Activated T-helper 9 cell treated with anti-CD3 and anti-CD28 coated beads, Interleukin-2, amount 50 U/mL, for 16 hours (primary cell): ENCODE measurements at regions not wholly inside any gene's neighbourhood (a gene's known extent, or its start where the extent isn't known, plus 50 kb on each side); places are given as distances from the start of the nearest gene placed in this dataset.
"Not testable (repeated sequence)": the region's sequence is repeated elsewhere in the genome, so short reads cannot be mapped to it uniquely, and the experiment has no call there.

Experiments
- DNase-seq: peaks from one replicate; pipeline ENCODE4 v3.0.0-alpha.2; 2020; ENCODE audit warnings: low read depth

- DNase-seq, result peak; percentile 3
Observed at GRCh38 chr1:143905214-143906179, 66.3 kb downstream of the FAM72C start.

GRCh38 chr1:143904622-143904979 lies 67.2 kb downstream of the FAM72C start:
- not testable (repeated sequence) for DNase-seq

GRCh38 chr1:143903899-143904621 lies 67.7 kb downstream of the FAM72C start:
- not testable (repeated sequence) for DNase-seq

GRCh38 chr1:143896377-143896776 lies 75.4 kb downstream of the FAM72C start:
- DNase-seq, result not testable (repeated sequence)

GRCh38 chr1:143884932-143885574 lies 86.7 kb downstream of the FAM72C start:
- peak; percentile 69 for DNase-seq

GRCh38 chr1:143884532-143884931 lies 87.3 kb downstream of the FAM72C start:
- peak; percentile 22 for DNase-seq

- not testable (repeated sequence) for DNase-seq
Observed at GRCh38 chr1:143879757-143880536, 91.8 kb downstream of the FAM72C start.

GRCh38 chr1:143875947-143876346 lies 95.8 kb downstream of the FAM72C start:
- not testable (repeated sequence) for DNase-seq

GRCh38 chr1:143874625-143875024 lies 97.2 kb downstream of the FAM72C start:
- DNase-seq, result not testable (repeated sequence)

GRCh38 chr1:143873650-143874049 lies 98.1 kb downstream of the FAM72C start:
- DNase-seq, result not testable (repeated sequence)

GRCh38 chr1:143870388-143870787 lies 101.4 kb downstream of the FAM72C start:
- DNase-seq, result not testable (repeated sequence)

- DNase-seq, result not testable (repeated sequence)
Observed at GRCh38 chr1:143867590-143868220, 104.1 kb downstream of the FAM72C start.

GRCh38 chr1:143863901-143864520 lies 107.8 kb downstream of the FAM72C start:
- DNase-seq, result not testable (repeated sequence)

- DNase-seq, result not testable (repeated sequence)
Observed at GRCh38 chr1:143862722-143863121, 109.1 kb downstream of the FAM72C start.

GRCh38 chr1:143861306-143861705 lies 110.5 kb downstream of the FAM72C start:
- not testable (repeated sequence) for DNase-seq

GRCh38 chr1:143855867-143856266 lies 115.9 kb downstream of the FAM72C start:
- DNase-seq, result not testable (repeated sequence)

GRCh38 chr1:143854069-143854468 lies 117.7 kb downstream of the FAM72C start:
- not testable (repeated sequence) for DNase-seq

GRCh38 chr1:143850637-143851036 lies 121.1 kb downstream of the FAM72C start:
- DNase-seq, result not testable (repeated sequence)

GRCh38 chr1:143848859-143849258 lies 122.9 kb downstream of the FAM72C start:
- not testable (repeated sequence) for DNase-seq

- not testable (repeated sequence) for DNase-seq
Observed at GRCh38 chr1:143845193-143845592, 126.6 kb downstream of the FAM72C start.
